Heart left ventricle (tissue), 16 donors: ENCODE measurements at regions not wholly inside any gene's neighbourhood (a gene's known extent, or its start where the extent isn't known, plus 50 kb on each side); places are given as distances from the start of the nearest gene placed in this dataset.

Experiments
- ATAC-seq, 4 donors: fragments of 200-7000 bp; cut with Tn5 transposase; one replicate each; pipeline ENCODE4 v1.9.1; 2020 to 2022; ENCODE audit warnings: moderate library complexity in 4 of 4, mild to moderate bottlenecking in 3 of 4, moderate number of reproducible peaks in 1 of 4
- DNase-seq, 5 donors: peaks; one replicate each; pipeline ENCODE4 v3.0.0-alpha.2; 2020
- H3K27ac ChIP-seq, 12 donors: fragments of 200-600 bp; sonication (generic) in 4 of 12; one replicate each; pipeline versions ENCODE4 v1.5.0 to v1.8.0; 2016 to 2022; ENCODE audit warnings: mild to moderate bottlenecking in 2 of 12
- H3K27me3 ChIP-seq, 9 donors: fragments of 200-600 bp; sonication (generic) in 2 of 9; one replicate each; pipeline versions ENCODE4 v1.5.1 to v1.8.0; 2016 to 2022; ENCODE audit warnings: mild to moderate bottlenecking in 3 of 9
- H3K36me3 ChIP-seq, 9 donors: fragments of 200-600 bp; sonication (generic) in 2 of 9; one replicate each; pipeline versions ENCODE4 v1.5.0 to v1.8.0; 2018 to 2022; ENCODE audit warnings: mild to moderate bottlenecking in 2 of 9
- H3K4me1 ChIP-seq, 12 donors: fragments of 200-600 bp; sonication (generic) in 4 of 12; one replicate each; pipeline versions ENCODE4 v1.5.0 to v1.8.0; 2016 to 2022; ENCODE audit warnings: mild to moderate bottlenecking in 3 of 12
- H3K4me3 ChIP-seq, 12 donors: fragments of 200-600 bp; sonication (generic) in 4 of 12; one replicate each; pipeline versions ENCODE4 v1.5.0 to v1.8.0; 2017 to 2022; ENCODE audit warnings: mild to moderate bottlenecking in 9 of 12, moderate library complexity in 4 of 12
- H3K9me3 ChIP-seq, 12 donors: fragments of 200-600 bp; sonication (generic) in 4 of 12; one replicate each; pipeline versions ENCODE4 v1.5.0 to v1.8.0; 2016 to 2022; ENCODE audit warnings: mild to moderate bottlenecking in 1 of 12
- POLR2A ChIP-seq, 2 donors: fragments of 450-650 bp; IDR thresholded peaks; one replicate each; pipeline ENCODE4 v1.6.1; 2017; ENCODE audit warnings: antibody characterized with exemption in 2 of 2, mild to moderate bottlenecking in 2 of 2, moderate library complexity in 2 of 2
- WGBS, 4 donors: extraction: QIAGEN DNeasy Blood & Tissue Kit in 2 of 4; methylation state at CpG; one replicate each; pipeline versions ENCODE4 v1.1.5 to v1.1.7; 2013 to 2018; 5-methylcytosine and 5-hydroxymethylcytosine counted together
- intact Hi-C, 10 donors: fragments of 100-400 bp; cut with DNase I; formaldehyde crosslinking; loops; one replicate each; pipeline versions ENCODE4 v1.11.1 to v1.14.2; 2022
- TF ChIP-seq, protein P1 (sequence below), 12 donors: fragments of 200-600 bp; sonication (generic) in 4 of 12; IDR thresholded peaks; one replicate each; pipeline versions ENCODE4 v1.5.0 to v1.8.0; 2018 to 2022; ENCODE audit warnings: antibody characterized with exemption in 12 of 12, mild to moderate bottlenecking in 5 of 12
- donor health status: ischemic (EF 13 %, LVEDD 7.1; RV severe dilation, severe dysfunction).
- donor health status: healthy with polysubstance abuse.
- donor health status: DM: no; HTN: yes; CAD: no.
- donor health status: DM: no; HTN: no; CAD: no.
- donor health status: ischemic (EF 25% LVEDD 6.9; RV normal size, moderate dysfunction).
- donor health status: ischemic (EF 25% LVEDD 5.7; RV mildly dilated, moderate dysfunction).
- donor health status: healthy.
- donor health status: DM: yes; HTN: yes; CAD: no.
- donor health status: ischemic (EF 35%, LVEDD 5.7; RV mildly dilated, moderate dysfunction).
- donor health status: nonischemic (EF 11% LVEDD 7.7; RV severe dilation, severe dysfunction).
- donor health status: DM: yes; HTN: yes; CAD: no.
- donor health status: PGD.
- donor health status: ischemic (EF 29% LVEDD 5.4; RV normal size, mild dysfunction).
- donor health status: nonischemic (EF 23%, LVEDD 6.1; RV moderate dilation, normal function).

GRCh38 chr9:23638837-23639426, 187.1 kb downstream of the ELAVL2 start:
- no peaks in the 10 kb centered on the region for H3K27me3 ChIP-seq
- no peak overlapping the region for H3K27ac ChIP-seq
- DNase-seq (no peak), ATAC-seq (no peak)
- no peaks in the 10 kb centered on the region for H3K4me1 ChIP-seq
- H3K36me3 ChIP-seq = no peaks in the 10 kb centered on the region
- H3K9me3 ChIP-seq = no peaks in the 10 kb centered on the region
- no peak overlapping the region for H3K4me3 ChIP-seq
- intact Hi-C loops = no loop called here
- TF ChIP-seq, protein P1, sequence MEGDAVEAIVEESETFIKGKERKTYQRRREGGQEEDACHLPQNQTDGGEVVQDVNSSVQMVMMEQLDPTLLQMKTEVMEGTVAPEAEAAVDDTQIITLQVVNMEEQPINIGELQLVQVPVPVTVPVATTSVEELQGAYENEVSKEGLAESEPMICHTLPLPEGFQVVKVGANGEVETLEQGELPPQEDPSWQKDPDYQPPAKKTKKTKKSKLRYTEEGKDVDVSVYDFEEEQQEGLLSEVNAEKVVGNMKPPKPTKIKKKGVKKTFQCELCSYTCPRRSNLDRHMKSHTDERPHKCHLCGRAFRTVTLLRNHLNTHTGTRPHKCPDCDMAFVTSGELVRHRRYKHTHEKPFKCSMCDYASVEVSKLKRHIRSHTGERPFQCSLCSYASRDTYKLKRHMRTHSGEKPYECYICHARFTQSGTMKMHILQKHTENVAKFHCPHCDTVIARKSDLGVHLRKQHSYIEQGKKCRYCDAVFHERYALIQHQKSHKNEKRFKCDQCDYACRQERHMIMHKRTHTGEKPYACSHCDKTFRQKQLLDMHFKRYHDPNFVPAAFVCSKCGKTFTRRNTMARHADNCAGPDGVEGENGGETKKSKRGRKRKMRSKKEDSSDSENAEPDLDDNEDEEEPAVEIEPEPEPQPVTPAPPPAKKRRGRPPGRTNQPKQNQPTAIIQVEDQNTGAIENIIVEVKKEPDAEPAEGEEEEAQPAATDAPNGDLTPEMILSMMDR (IDR thresholded peaks at IDR 0.05) = no peak
- no peak for TF ChIP-seq POLR2A (IDR thresholded peaks at IDR 0.05)
- WGBS, 4 donors = 91 to 96% (median 94%) methylated on average over 4 of the region's 4 CpGs
